Endothelial cell of umbilical vein (primary cell): ENCODE measurements at regions not wholly inside any gene's neighbourhood (a gene's known extent, or its start where the extent isn't known, plus 50 kb on each side); places are given as distances from the start of the nearest gene placed in this dataset.

Source experiments
- CTCF ChIP-seq, 2 donors: IDR thresholded peaks; 1 replicate in 1 of 2; 2 replicates in 1 of 2; pipeline ENCODE4 v1.5.1; 2011; ENCODE audit warnings: low read length in 2 of 2, mild to moderate bottlenecking in 2 of 2, moderate library complexity in 2 of 2, control low read depth in 1 of 2, inconsistent platforms in 1 of 2, low read depth in 1 of 2; ENCODE audit not compliant: insufficient read depth in 1 of 2; ENCODE audit errors: extremely low read depth in 1 of 2
- MYC ChIP-seq: IDR thresholded peaks from one replicate; pipeline ENCODE4 v1.6.1; 2011; ENCODE audit warnings: mild to moderate bottlenecking, low read depth, low read length
- POLR2AphosphoS5 ChIP-seq: IDR thresholded peaks from 2 replicates; pipeline ENCODE4 v1.6.1; 2012; ENCODE audit warnings: low read depth, mild to moderate bottlenecking, control low read depth, low read length, moderate library complexity; ENCODE audit not compliant: insufficient read depth

- TF ChIP-seq MYC = no peak
- TF ChIP-seq POLR2AphosphoS5 = no peak
- no peak for TF ChIP-seq CTCF (IDR thresholded peaks at IDR 0.05; ENCODE audit: extremely low read depth in 1 of 2, insufficient read depth in 1 of 2, low read depth in 1 of 2, low read length in 2 of 2)
Observed at GRCh38 chr1:172753964-172754363, 95.1 kb downstream of the FASLG start.
